CD8-positive, alpha-beta memory T cell (primary cell): ENCODE measurements at regions not wholly inside any gene's neighbourhood (a gene's known extent, or its start where the extent isn't known, plus 50 kb on each side); places are given as distances from the start of the nearest gene placed in this dataset.

Experiments
- CTCF ChIA-PET: fragments of 350-600 bp; sonication (Branson Sonifier 250); formaldehyde crosslinking; loops from one replicate; lab custom pipeline; 2021; ENCODE audit warnings: antibody characterized with exemption; lab: Charles Lee
- POLR2A ChIA-PET: fragments of 350-600 bp; sonication (Branson Sonifier 250); formaldehyde crosslinking; loops from one replicate; lab custom pipeline; 2021; ENCODE audit warnings: antibody characterized with exemption; lab: Charles Lee
- DNase-seq, 5 donors: peaks; one replicate each; pipeline versions ENCODE4 v3.0.0 to v3.0.0-alpha.2; 2020 to 2022; ENCODE audit warnings: mixed read lengths in 1 of 5
- H3K27ac ChIP-seq: one replicate; pipeline ENCODE4 v1.7.0; 2013; ENCODE audit warnings: low read depth, mild to moderate bottlenecking, low read length, moderate library complexity
- H3K27me3 ChIP-seq: 2 replicates; pipeline ENCODE4 v1.7.0; 2013; ENCODE audit warnings: low read length, mild to moderate bottlenecking; ENCODE audit not compliant: insufficient read depth, poor library complexity, severe bottlenecking
- H3K36me3 ChIP-seq: 2 replicates; pipeline ENCODE4 v1.7.0; 2013; ENCODE audit warnings: mild to moderate bottlenecking, low read length, moderate library complexity; ENCODE audit not compliant: insufficient read depth
- H3K4me1 ChIP-seq: 2 replicates; pipeline ENCODE4 v1.7.0; 2013; ENCODE audit warnings: mild to moderate bottlenecking, low read length, moderate library complexity; ENCODE audit not compliant: insufficient read depth
- H3K4me3 ChIP-seq: 2 replicates; pipeline ENCODE4 v1.7.0; 2013; ENCODE audit warnings: mild to moderate bottlenecking, low read length
- H3K9me3 ChIP-seq: 2 replicates; pipeline ENCODE4 v1.7.0; 2013; ENCODE audit warnings: mild to moderate bottlenecking, low read length
- H3K27ac Mint-ChIP-seq, 8 donors: one replicate each; pipeline ENCODE4 v1.8.0; 2020 to 2021; ENCODE audit warnings: mixed read lengths in 8 of 8, mild to moderate bottlenecking in 6 of 8, inconsistent platforms in 3 of 8, moderate library complexity in 3 of 8
- H3K27me3 Mint-ChIP-seq, 2 donors: one replicate each; pipeline ENCODE4 v1.8.0; 2020 to 2021; ENCODE audit warnings: mixed read lengths in 2 of 2, mild to moderate bottlenecking in 1 of 2, moderate library complexity in 1 of 2
- H3K36me3 Mint-ChIP-seq, 3 donors: one replicate each; pipeline ENCODE4 v1.8.0; 2020 to 2021; ENCODE audit warnings: mixed read lengths in 3 of 3, inconsistent platforms in 1 of 3, mild to moderate bottlenecking in 1 of 3
- H3K4me1 Mint-ChIP-seq, 3 donors: one replicate each; pipeline ENCODE4 v1.8.0; 2020 to 2021; ENCODE audit warnings: mixed read lengths in 3 of 3, inconsistent platforms in 1 of 3, mild to moderate bottlenecking in 1 of 3
- H3K4me3 Mint-ChIP-seq, 7 donors: one replicate each; pipeline ENCODE4 v1.8.0; 2020 to 2021; ENCODE audit warnings: mixed read lengths in 7 of 7, mild to moderate bottlenecking in 6 of 7, moderate library complexity in 4 of 7, inconsistent platforms in 2 of 7
- H3K9me3 Mint-ChIP-seq, 5 donors: one replicate each; pipeline ENCODE4 v1.8.0; 2020 to 2022; ENCODE audit warnings: mixed read lengths in 5 of 5, mild to moderate bottlenecking in 3 of 5, moderate library complexity in 2 of 5, inconsistent platforms in 1 of 5

DNA sequence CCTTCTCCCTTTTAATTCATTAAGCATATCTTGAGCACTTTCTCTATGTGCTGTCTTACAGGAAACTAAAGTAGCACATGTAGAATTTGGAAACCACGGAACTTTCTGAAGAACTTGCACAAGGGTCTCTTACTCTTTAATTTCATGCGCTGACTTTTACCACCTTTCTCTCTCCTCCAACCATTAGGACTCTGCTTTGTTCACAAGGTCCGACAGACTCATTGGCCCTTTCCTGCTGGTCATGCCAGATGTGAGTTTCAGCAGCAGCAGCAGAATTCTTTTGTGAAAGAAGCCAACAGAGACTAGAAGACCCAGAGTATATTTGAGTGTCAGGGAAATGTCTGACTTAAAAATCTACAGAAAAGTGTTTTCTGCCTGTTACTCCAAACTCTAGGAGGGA lies 207.1 kb downstream of the GUCY2F start:
- no peaks in the 10 kb centered on the region for H3K27me3 ChIP-seq
- Mint-ChIP-seq H3K36me3 (no peaks in the 10 kb centered on the region), H3K27ac (no peak overlapping the region), H3K9me3 (peaks cover 0 to 5% (median 0%) of the 10 kb centered on the region in 5 donors), H3K4me1 (no peaks in the 10 kb centered on the region), H3K27me3 (peaks cover 0 to 1% of the 10 kb centered on the region in 2 donors), H3K4me3 (no peak overlapping the region)
- no peaks in the 10 kb centered on the region for H3K36me3 ChIP-seq
- H3K9me3 ChIP-seq: no peaks in the 10 kb centered on the region
- no peak for DNase-seq
- no peak overlapping the region for H3K4me3 ChIP-seq
- no peaks in the 10 kb centered on the region for H3K4me1 ChIP-seq
- ChIA-PET POLR2A (no interaction called here), CTCF (no interaction called here)
- H3K27ac ChIP-seq: no peak overlapping the region

DNA sequence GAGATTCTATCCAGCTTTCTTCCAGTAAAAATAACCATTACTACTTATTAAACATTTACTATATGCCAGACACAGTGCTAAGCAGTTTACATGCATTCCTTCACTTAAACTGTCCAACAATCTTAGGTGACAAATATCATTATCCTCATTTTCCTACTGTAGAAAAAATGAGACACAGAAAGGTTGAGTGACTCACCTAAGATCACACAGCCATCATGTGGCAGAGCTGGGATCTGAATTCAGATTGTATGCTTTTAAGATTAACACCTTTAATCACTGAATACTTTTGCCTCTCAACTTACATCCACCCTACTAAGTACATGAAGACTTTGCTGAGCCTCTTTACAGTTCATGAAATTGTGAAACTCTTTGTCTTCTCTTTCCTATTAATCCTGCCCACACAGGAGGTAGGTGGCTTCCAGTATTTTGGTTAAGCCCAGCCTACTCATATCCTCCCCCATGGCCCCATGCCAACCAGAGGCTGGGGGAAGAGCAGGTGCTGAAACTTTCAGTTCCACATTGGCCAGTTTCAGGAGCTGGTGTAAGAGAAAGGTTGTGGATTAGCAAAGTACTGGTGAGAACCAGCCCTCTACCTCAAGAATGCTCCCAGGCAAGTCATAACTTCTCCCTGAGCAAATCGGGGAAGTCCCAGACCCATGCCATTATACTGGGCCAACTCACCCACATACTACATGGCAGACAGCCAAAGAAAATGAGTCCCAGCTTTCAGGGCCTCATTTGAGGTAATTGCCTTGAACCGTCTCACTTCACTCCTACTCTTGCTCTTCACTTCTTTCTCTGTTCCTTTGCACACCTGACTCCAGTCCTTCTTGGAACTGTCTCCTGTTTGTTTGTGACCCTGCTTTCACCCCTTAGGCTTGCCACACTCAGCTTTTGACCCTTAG lies 211.1 kb downstream of the GUCY2F start:
- no peak for DNase-seq
- POLR2A ChIA-PET: no interaction called here
- no peaks in the 10 kb centered on the region for H3K4me1 Mint-ChIP-seq

DNA sequence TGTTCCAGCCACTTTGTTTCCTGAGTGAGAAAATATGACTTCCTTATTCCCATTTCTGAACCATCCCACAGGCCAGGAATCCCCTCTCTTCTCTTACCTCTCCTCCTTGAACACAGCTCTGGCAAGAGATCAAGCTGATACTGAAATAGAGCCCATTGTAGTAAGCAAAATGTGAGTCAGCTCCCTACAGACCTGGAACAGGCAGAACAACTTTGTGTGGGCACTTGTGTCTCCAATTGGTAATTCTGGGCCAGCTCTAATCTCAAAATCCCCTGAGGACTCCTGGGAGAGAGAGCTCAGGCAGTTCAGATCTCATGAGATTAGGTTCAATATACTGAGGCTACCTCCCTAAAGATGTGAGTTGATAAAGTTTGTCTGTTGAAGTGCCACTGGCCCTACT lies 213.5 kb downstream of the GUCY2F start:
- POLR2A ChIA-PET: no interaction called here
- H3K27ac Mint-ChIP-seq: no peak overlapping the region
- DNase-seq: no peak
- no peaks in the 10 kb centered on the region for H3K4me1 ChIP-seq
- H3K4me3 Mint-ChIP-seq: no peak overlapping the region
- no peak overlapping the region for H3K4me3 ChIP-seq
- H3K4me1 Mint-ChIP-seq: no peaks in the 10 kb centered on the region
- no peaks in the 10 kb centered on the region for H3K36me3 Mint-ChIP-seq
- no peak overlapping the region for H3K27ac ChIP-seq
- CTCF ChIA-PET: no interaction called here
- no peaks in the 10 kb centered on the region for H3K9me3 ChIP-seq
- no peaks in the 10 kb centered on the region for H3K27me3 ChIP-seq
- peaks cover 0 to 5% of the 10 kb centered on the region in 2 donors for H3K27me3 Mint-ChIP-seq
- no peaks in the 10 kb centered on the region for H3K36me3 ChIP-seq
- peaks cover 0 to 3% (median 3%) of the 10 kb centered on the region in 5 donors for H3K9me3 Mint-ChIP-seq

More for the DNA sequence above, 211.1 kb downstream of the GUCY2F start:
- H3K4me3 ChIP-seq: no peak overlapping the region
- CTCF ChIA-PET: no interaction called here
- peaks cover 0 to 1% of the 10 kb centered on the region in 2 donors for H3K27me3 Mint-ChIP-seq
- H3K4me1 ChIP-seq: no peaks in the 10 kb centered on the region
- H3K4me3 Mint-ChIP-seq: no peak overlapping the region
- H3K27me3 ChIP-seq: no peaks in the 10 kb centered on the region
- H3K9me3 ChIP-seq: no peaks in the 10 kb centered on the region
- no peaks in the 10 kb centered on the region for H3K36me3 ChIP-seq
- no peak overlapping the region for H3K27ac Mint-ChIP-seq
- peaks cover 0 to 2% (median 0%) of the 10 kb centered on the region in 5 donors for H3K9me3 Mint-ChIP-seq
- H3K27ac ChIP-seq: no peak overlapping the region
- no peaks in the 10 kb centered on the region for H3K36me3 Mint-ChIP-seq

DNA sequence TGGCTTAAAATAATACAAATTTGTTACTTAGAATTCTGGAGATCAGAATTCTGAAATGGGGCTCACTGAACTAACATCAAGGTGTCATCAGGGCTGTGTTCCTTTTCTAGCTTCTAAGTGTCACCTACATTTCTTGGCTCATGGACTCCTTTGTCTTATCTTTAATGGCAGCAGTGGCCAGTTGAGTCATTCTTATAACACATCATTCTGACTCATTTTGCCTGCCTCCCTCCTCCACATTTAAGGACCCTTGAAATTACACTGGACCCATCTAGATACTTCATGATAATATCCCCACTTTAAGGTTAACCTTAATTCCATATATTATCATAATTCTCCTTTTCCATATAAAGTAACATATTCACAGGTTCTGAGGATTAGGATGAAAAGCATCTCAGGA lies 215.9 kb downstream of the GUCY2F start:
- Histone ChIP-seq H3K27ac (no peak overlapping the region), H3K36me3 (no peaks in the 10 kb centered on the region), H3K9me3 (no peaks in the 10 kb centered on the region), H3K4me3 (no peak overlapping the region), H3K4me1 (no peaks in the 10 kb centered on the region), H3K27me3 (no peaks in the 10 kb centered on the region)
- CTCF ChIA-PET: no interaction called here
- Mint-ChIP-seq H3K36me3 (no peaks in the 10 kb centered on the region), H3K4me3 (no peak overlapping the region), H3K9me3 (peaks cover 0 to 12% (median 5%) of the 10 kb centered on the region in 5 donors), H3K27ac (no peak overlapping the region), H3K4me1 (no peaks in the 10 kb centered on the region), H3K27me3 (peaks cover 0 to 8% of the 10 kb centered on the region in 2 donors)
- no peak for DNase-seq
- POLR2A ChIA-PET: no interaction called here

DNA sequence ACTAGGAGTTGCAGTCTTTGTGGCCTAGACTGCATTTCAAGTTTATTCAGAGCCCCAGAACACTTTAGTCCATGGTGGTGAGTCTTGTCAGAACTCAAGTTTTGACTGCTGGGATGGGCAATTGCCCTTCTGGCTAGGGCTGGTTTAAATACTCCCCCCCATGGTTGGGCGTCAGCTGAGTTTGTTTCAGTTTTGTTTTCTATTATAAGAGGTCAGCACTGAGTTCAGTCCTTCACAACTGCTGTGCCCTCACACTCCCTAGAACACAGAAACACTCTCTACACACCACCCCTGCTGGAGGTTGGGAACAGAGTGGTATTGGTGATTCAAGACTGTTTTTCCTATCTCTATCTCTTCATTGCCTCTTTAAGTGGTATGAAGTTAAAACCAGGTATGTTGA lies 217.0 kb downstream of the GUCY2F start:
- ChIA-PET CTCF (no interaction called here), POLR2A (no interaction called here)
- Mint-ChIP-seq H3K27ac (no peak overlapping the region), H3K4me1 (no peaks in the 10 kb centered on the region), H3K4me3 (no peak overlapping the region), H3K27me3 (peaks cover 0 to 6% of the 10 kb centered on the region in 2 donors), H3K36me3 (no peaks in the 10 kb centered on the region), H3K9me3 (peaks cover 0 to 10% (median 5%) of the 10 kb centered on the region in 5 donors)
- H3K9me3 ChIP-seq: no peaks in the 10 kb centered on the region
- H3K27me3 ChIP-seq: no peaks in the 10 kb centered on the region
- no peak overlapping the region for H3K4me3 ChIP-seq
- H3K4me1 ChIP-seq: no peaks in the 10 kb centered on the region
- H3K36me3 ChIP-seq: no peaks in the 10 kb centered on the region
- no peak for DNase-seq
- H3K27ac ChIP-seq: no peak overlapping the region

DNA sequence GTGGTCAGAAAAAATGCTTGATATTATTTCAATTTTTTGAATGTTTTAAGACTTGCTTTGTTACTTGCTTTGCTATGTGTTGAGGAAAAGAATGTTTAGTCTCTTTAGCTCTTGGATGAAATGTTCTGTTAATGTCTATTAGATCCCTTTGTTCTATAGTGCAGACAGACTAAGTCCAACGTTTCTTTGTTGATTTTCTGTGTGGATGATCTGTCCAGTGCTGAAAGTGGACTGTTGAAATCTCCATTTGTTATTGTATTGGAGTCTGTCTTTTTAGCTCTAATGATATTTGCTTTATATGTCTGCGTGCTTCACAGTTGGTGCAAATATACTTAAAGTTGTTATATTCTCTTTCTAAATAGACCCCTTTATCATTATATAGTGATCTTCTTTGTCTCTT lies 220.6 kb downstream of the GUCY2F start:
- Mint-ChIP-seq H3K9me3 (peaks cover 0 to 10% (median 5%) of the 10 kb centered on the region in 5 donors), H3K4me1 (no peaks in the 10 kb centered on the region), H3K36me3 (no peaks in the 10 kb centered on the region), H3K4me3 (no peak overlapping the region), H3K27me3 (peaks cover 0 to 6% of the 10 kb centered on the region in 2 donors), H3K27ac (no peak overlapping the region)
- CTCF ChIA-PET: no interaction called here
- Histone ChIP-seq H3K9me3 (no peaks in the 10 kb centered on the region), H3K4me1 (no peaks in the 10 kb centered on the region), H3K36me3 (no peaks in the 10 kb centered on the region), H3K27me3 (no peaks in the 10 kb centered on the region), H3K4me3 (no peak overlapping the region), H3K27ac (no peak overlapping the region)
- no peak for DNase-seq
- POLR2A ChIA-PET: no interaction called here

DNA sequence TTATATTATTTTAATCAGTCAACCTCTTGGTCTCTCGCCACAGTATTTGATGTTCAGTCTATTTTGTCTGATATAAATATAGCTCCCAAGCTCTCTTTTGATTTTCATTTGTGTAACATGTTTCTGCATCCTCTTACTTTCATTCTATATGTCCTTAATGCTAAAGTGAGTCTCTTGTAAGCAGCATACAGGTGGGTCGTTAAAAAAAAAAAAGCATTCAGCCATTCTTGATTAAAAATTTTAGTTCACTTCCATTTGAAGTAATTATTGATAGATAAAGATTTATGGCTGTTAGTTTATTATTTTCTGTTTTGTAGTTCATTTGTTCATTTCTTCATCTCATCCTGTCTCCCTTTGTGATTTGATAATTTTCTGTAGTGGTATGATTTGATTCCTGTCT lies 229.1 kb downstream of the GUCY2F start:
- peaks cover 4 to 18% (median 6%) of the 10 kb centered on the region in 5 donors for H3K9me3 Mint-ChIP-seq
- peaks cover 0 to 2% of the 10 kb centered on the region in 2 donors for H3K27me3 Mint-ChIP-seq
- Histone ChIP-seq H3K36me3 (no peaks in the 10 kb centered on the region), H3K4me3 (no peak overlapping the region), H3K4me1 (no peaks in the 10 kb centered on the region), H3K27me3 (no peaks in the 10 kb centered on the region), H3K27ac (no peak overlapping the region), H3K9me3 (no peaks in the 10 kb centered on the region)
- no peak overlapping the region for H3K4me3 Mint-ChIP-seq
- CTCF ChIA-PET: no interaction called here
- H3K36me3 Mint-ChIP-seq: no peaks in the 10 kb centered on the region
- POLR2A ChIA-PET: no interaction called here
- no peak for DNase-seq
- H3K4me1 Mint-ChIP-seq: no peaks in the 10 kb centered on the region
- no peak overlapping the region for H3K27ac Mint-ChIP-seq

DNA sequence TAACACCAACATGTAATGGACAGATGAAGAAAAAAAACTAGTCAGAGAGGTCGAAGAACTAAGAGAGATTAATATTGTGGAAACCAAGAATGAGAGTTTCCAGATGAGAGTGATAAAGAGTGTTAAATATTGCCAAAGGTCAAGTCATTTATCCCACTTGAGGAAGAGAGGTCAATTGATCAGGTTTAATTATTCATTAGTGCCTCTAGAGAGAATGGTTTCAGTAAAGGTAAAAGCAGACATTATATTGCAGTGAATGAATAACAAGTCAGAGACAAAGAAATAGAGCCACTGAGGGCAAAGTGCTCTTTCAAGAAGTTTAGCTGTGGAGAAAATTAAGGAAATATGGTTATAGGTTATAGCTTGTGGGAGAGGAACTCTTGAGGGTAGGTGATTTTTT lies 263.1 kb downstream of the GUCY2F start:
- POLR2A ChIA-PET: no interaction called here
- H3K27ac Mint-ChIP-seq: no peak overlapping the region

More for the DNA sequence above, 263.1 kb downstream of the GUCY2F start:
- CTCF ChIA-PET: no interaction called here
- H3K27me3 ChIP-seq: no peaks in the 10 kb centered on the region
- Mint-ChIP-seq H3K36me3 (no peaks in the 10 kb centered on the region), H3K9me3 (peaks cover 0 to 7% (median 0%) of the 10 kb centered on the region in 5 donors), H3K27me3 (no peaks in the 10 kb centered on the region), H3K4me3 (no peak overlapping the region), H3K4me1 (no peaks in the 10 kb centered on the region)
- no peak overlapping the region for H3K4me3 ChIP-seq
- H3K27ac ChIP-seq: no peak overlapping the region
- H3K9me3 ChIP-seq: no peaks in the 10 kb centered on the region
- H3K36me3 ChIP-seq: no peaks in the 10 kb centered on the region
- no peaks in the 10 kb centered on the region for H3K4me1 ChIP-seq
- DNase-seq: no peak
